Suprapubic skin (tissue), 4 donors: ENCODE measurements at regions not wholly inside any gene's neighbourhood (a gene's known extent, or its start where the extent isn't known, plus 50 kb on each side); places are given as distances from the start of the nearest gene placed in this dataset.

Experiments used
- EP300 ChIP-seq: sonication (generic); formaldehyde crosslinking; IDR thresholded peaks from one replicate; pipeline ENCODE4 v1.6.1; 2017; ENCODE audit warnings: antibody characterized with exemption
- POLR2A ChIP-seq, 2 donors: fragments of 450-650 bp; IDR thresholded peaks; one replicate each; pipeline ENCODE4 v1.6.1; 2017; ENCODE audit warnings: antibody characterized with exemption in 2 of 2, mild to moderate bottlenecking in 2 of 2, moderate library complexity in 2 of 2
- POLR2AphosphoS5 ChIP-seq, 3 donors: sonication (generic); formaldehyde crosslinking; IDR thresholded peaks; one replicate each; pipeline ENCODE4 v1.6.1; 2017; ENCODE audit warnings: antibody characterized with exemption in 3 of 3
- TF ChIP-seq, protein P1 (sequence below), 2 donors: fragments of 200-600 bp in 1 of 2; fragments of 450-650 bp in 1 of 2; sonication (generic) in 1 of 2; IDR thresholded peaks; one replicate each; pipeline ENCODE4 v1.5.1; 2016 to 2019; ENCODE audit warnings: antibody characterized with exemption in 2 of 2, mild to moderate bottlenecking in 1 of 2, moderate library complexity in 1 of 2

DNA sequence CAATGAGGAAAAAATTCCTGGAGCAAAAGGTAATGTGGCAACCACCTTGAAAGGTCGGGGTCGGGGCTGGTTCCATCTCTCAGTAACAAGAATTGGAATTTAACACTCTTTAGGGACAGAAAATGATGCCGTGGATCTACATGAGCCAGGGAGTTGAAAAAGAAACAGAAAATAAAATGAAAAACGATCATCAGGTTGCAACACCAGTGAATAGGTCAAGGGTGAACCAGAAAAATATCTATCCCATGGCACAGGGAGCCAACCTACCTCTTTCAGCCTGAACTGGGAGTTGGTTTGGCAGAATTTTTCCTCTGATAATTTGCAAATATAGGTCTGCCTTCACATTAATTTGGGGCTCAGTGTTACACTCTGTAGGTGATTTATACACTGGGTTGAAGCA is 93.7 kb downstream of the C4orf33 start:
- TF ChIP-seq, protein P1, sequence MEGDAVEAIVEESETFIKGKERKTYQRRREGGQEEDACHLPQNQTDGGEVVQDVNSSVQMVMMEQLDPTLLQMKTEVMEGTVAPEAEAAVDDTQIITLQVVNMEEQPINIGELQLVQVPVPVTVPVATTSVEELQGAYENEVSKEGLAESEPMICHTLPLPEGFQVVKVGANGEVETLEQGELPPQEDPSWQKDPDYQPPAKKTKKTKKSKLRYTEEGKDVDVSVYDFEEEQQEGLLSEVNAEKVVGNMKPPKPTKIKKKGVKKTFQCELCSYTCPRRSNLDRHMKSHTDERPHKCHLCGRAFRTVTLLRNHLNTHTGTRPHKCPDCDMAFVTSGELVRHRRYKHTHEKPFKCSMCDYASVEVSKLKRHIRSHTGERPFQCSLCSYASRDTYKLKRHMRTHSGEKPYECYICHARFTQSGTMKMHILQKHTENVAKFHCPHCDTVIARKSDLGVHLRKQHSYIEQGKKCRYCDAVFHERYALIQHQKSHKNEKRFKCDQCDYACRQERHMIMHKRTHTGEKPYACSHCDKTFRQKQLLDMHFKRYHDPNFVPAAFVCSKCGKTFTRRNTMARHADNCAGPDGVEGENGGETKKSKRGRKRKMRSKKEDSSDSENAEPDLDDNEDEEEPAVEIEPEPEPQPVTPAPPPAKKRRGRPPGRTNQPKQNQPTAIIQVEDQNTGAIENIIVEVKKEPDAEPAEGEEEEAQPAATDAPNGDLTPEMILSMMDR (IDR thresholded peaks at IDR 0.05) = no peak
- no peak for TF ChIP-seq POLR2AphosphoS5 (IDR thresholded peaks at IDR 0.05)
- no peak for TF ChIP-seq POLR2A (IDR thresholded peaks at IDR 0.05)
- TF ChIP-seq EP300 = no peak
